HG03439 (cell line): ENCODE measurements at regions not wholly inside any gene's neighbourhood (a gene's known extent, or its start where the extent isn't known, plus 50 kb on each side); places are given as distances from the start of the nearest gene placed in this dataset.

ENCODE experiments used
- ATAC-seq: cut with Tn5 transposase; IDR thresholded peaks from one replicate; pipeline ENCODE4 v1.9.1; 2021; ENCODE audit warnings: mild to moderate bottlenecking, moderate library complexity; ENCODE audit not compliant: unreplicated experiment

- ATAC-seq = no peak
Measured at GRCh38 chr9:82295181-82295580, 306.6 kb downstream of the SPATA31D1 start.

- ATAC-seq = no peak
Measured at GRCh38 chr9:82299870-82300269, 311.3 kb downstream of the SPATA31D1 start.

- no peak for ATAC-seq
Measured at GRCh38 chr9:82302968-82303655, 314.5 kb downstream of the SPATA31D1 start.

- no peak for ATAC-seq
Measured at GRCh38 chr9:82308836-82309235, 320.3 kb downstream of the SPATA31D1 start.

- no peak for ATAC-seq
Measured at GRCh38 chr9:82313697-82314096, 325.1 kb downstream of the SPATA31D1 start.

GRCh38 chr9:82320566-82320965 lies 332.0 kb downstream of the SPATA31D1 start:
- no peak for ATAC-seq

GRCh38 chr9:82325907-82326306 lies 337.3 kb downstream of the SPATA31D1 start:
- ATAC-seq = no peak

- no peak for ATAC-seq
Measured at GRCh38 chr9:82327641-82328040, 339.1 kb downstream of the SPATA31D1 start.

GRCh38 chr9:82331079-82331478 lies 342.5 kb downstream of the SPATA31D1 start:
- ATAC-seq = no peak

GRCh38 chr9:82332018-82332773 lies 343.6 kb downstream of the SPATA31D1 start:
- ATAC-seq = no peak

- ATAC-seq = no peak
Measured at GRCh38 chr9:82332774-82333152, 344.2 kb downstream of the SPATA31D1 start.

GRCh38 chr9:82333671-82334070 lies 345.1 kb downstream of the SPATA31D1 start:
- ATAC-seq = no peak

- ATAC-seq = no peak
Measured at GRCh38 chr9:82334286-82334685, 345.7 kb downstream of the SPATA31D1 start.

- ATAC-seq = no peak
Measured at GRCh38 chr9:82337351-82337750, 348.8 kb downstream of the SPATA31D1 start.

- ATAC-seq = no peak
Measured at GRCh38 chr9:82342046-82342445, 353.5 kb downstream of the SPATA31D1 start.

GRCh38 chr9:82346040-82346439 lies 357.5 kb downstream of the SPATA31D1 start:
- ATAC-seq = no peak

- no peak for ATAC-seq
Measured at GRCh38 chr9:82353631-82354278, 365.2 kb downstream of the SPATA31D1 start.

GRCh38 chr9:82354279-82354659 lies 365.7 kb downstream of the SPATA31D1 start:
- no peak for ATAC-seq

GRCh38 chr9:82356131-82356530 lies 367.6 kb downstream of the SPATA31D1 start:
- no peak for ATAC-seq

GRCh38 chr9:82356871-82357270 lies 368.3 kb downstream of the SPATA31D1 start:
- no peak for ATAC-seq

- no peak for ATAC-seq
Measured at GRCh38 chr9:82363198-82363597, 374.6 kb downstream of the SPATA31D1 start.

- ATAC-seq = no peak
Measured at GRCh38 chr9:82363682-82364081, 375.1 kb downstream of the SPATA31D1 start.
